Osteoblast (primary cell): ENCODE measurements at regions not wholly inside any gene's neighbourhood (a gene's known extent, or its start where the extent isn't known, plus 50 kb on each side); places are given as distances from the start of the nearest gene placed in this dataset.
"Not testable (repeated sequence)": the region's sequence is repeated elsewhere in the genome, so short reads cannot be mapped to it uniquely, and the experiment has no call there.

Experiments used
- DNase-seq: peaks from one replicate; pipeline ENCODE4 v3.0.0; 2011; ENCODE audit warnings: low spot score, mixed read lengths; ENCODE audit not compliant: insufficient read length; ENCODE audit errors: missing footprints
- H2AFZ ChIP-seq: 2 replicates; pipeline ENCODE4 v1.6.0; 2011; ENCODE audit warnings: mild to moderate bottlenecking, low read length
- H3K27ac ChIP-seq: 2 replicates; pipeline ENCODE4 v1.5.1; 2011; ENCODE audit warnings: mild to moderate bottlenecking, low read depth, low read length, moderate library complexity
- H3K27me3 ChIP-seq: 2 replicates; pipeline ENCODE4 v1.6.0; 2012; ENCODE audit warnings: mild to moderate bottlenecking, control low read depth, inconsistent platforms, low read length, moderate library complexity; ENCODE audit not compliant: insufficient read depth
- H3K36me3 ChIP-seq: 2 replicates; pipeline ENCODE4 v1.5.1; 2011; ENCODE audit warnings: mild to moderate bottlenecking, low read length, control low read depth, moderate library complexity; ENCODE audit not compliant: insufficient read depth
- H3K4me1 ChIP-seq: 2 replicates; pipeline ENCODE4 v1.5.1; 2011; ENCODE audit warnings: mild to moderate bottlenecking, low read length, control low read depth, moderate library complexity; ENCODE audit not compliant: insufficient read depth
- H3K4me2 ChIP-seq: 2 replicates; pipeline ENCODE4 v1.6.0; 2011; ENCODE audit warnings: mild to moderate bottlenecking, low read length; ENCODE audit not compliant: insufficient read depth
- H3K4me3 ChIP-seq: fragments of 200-600 bp; sonication (generic); 3 replicates; pipeline ENCODE4 v1.5.1; 2012; ENCODE audit warnings: mild to moderate bottlenecking, low read length, inconsistent platforms; ENCODE audit not compliant: insufficient read depth
- H3K79me2 ChIP-seq: 2 replicates; pipeline ENCODE4 v1.6.0; 2012; ENCODE audit warnings: mild to moderate bottlenecking, low read length, control low read depth, inconsistent platforms; ENCODE audit not compliant: insufficient read depth
- H3K9me3 ChIP-seq: 2 replicates; pipeline ENCODE4 v1.5.1; 2011; ENCODE audit warnings: low read depth, low read length, control low read depth
- H4K20me1 ChIP-seq: 2 replicates; pipeline ENCODE4 v1.6.0; 2012; ENCODE audit warnings: mild to moderate bottlenecking, low read length, control low read depth; ENCODE audit not compliant: insufficient read depth

DNA sequence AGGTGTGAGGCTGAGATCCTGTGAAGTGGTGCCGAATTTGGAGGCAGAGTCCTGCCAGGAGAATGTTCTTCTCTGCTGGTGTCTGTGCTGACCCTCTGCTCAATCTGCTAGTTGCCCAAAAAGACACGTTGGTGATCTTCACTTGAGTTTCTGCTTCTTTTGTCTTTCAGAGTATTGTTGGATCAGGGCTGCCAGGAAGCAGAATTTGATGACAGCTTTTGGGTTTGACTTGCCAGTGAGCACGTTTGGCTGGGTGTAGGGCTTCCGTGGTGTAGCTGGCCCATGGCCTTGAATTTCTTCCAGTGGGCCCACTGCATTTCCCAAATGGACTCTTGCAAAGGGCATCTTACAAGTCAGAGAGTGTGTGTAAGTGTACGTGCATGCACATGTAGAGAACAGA is 183.9 kb upstream of the IRF2BP2 start:
- H4K20me1 ChIP-seq, H3K79me2 ChIP-seq, H2AFZ ChIP-seq, H3K4me2 ChIP-seq, H3K36me3 ChIP-seq, H3K9me3 ChIP-seq, H3K27ac ChIP-seq, H3K27me3 ChIP-seq, H3K4me1 ChIP-seq, H3K4me3 ChIP-seq, DNase-seq: not testable (repeated sequence)

DNA sequence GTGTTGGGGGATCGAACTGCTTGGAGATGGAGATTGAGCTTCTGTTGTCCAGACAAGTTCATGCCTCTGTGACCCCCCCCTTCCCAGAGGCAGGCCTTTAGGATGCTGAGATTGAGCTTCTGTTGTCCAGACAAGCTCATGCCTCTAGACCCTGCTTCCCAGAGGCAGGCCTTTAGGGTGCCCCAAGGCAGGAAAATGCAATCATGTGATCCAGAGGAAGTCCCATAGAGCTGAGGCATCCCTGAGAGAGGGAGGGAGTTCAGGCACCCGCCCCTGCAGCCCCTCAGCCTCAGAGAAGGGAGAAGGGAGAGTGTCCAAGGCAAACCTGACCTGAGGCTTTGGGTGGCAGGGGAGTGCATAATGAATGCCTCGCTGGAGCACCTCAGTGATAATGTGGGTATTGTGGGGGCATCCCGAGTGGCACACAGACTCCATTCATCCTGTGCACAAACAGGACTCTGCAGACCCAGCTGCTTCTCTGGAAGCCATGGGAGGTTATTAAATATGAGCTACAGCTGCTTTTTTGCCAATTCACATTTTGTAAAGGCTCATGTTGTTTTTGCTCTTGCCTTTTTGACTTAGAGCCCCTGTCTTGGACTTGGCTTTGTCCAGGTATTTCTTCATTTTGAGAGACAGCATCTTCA is 182.4 kb upstream of the IRF2BP2 start:
- not testable (repeated sequence) for H3K9me3 ChIP-seq, H3K27me3 ChIP-seq, H3K4me1 ChIP-seq, H3K36me3 ChIP-seq, H3K79me2 ChIP-seq, H3K27ac ChIP-seq, H2AFZ ChIP-seq, H3K4me2 ChIP-seq, H3K4me3 ChIP-seq, H4K20me1 ChIP-seq, DNase-seq

DNA sequence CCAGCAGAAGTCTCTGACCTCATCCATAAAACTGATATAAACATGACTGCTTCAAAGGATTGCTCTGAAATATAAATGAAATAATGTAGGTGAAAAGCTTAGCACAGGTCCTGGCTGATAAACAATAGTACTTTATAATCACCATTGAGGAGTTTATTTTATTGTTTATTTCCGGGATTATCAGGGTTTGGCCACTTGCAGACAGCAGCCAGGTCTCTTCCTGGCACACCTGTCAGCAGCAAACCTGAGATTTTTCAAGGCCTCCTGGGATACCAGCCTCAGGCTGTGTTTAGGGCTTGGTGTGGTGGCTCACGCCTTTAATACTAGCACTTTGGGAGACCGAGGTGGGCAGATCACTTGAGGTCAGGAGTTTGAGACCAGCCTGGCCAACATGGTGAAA is 181.6 kb upstream of the IRF2BP2 start:
- not testable (repeated sequence) for H3K27ac ChIP-seq, H3K36me3 ChIP-seq, H2AFZ ChIP-seq, H3K9me3 ChIP-seq, H3K4me1 ChIP-seq, H3K4me3 ChIP-seq, H3K27me3 ChIP-seq, DNase-seq, H3K79me2 ChIP-seq, H3K4me2 ChIP-seq, H4K20me1 ChIP-seq

DNA sequence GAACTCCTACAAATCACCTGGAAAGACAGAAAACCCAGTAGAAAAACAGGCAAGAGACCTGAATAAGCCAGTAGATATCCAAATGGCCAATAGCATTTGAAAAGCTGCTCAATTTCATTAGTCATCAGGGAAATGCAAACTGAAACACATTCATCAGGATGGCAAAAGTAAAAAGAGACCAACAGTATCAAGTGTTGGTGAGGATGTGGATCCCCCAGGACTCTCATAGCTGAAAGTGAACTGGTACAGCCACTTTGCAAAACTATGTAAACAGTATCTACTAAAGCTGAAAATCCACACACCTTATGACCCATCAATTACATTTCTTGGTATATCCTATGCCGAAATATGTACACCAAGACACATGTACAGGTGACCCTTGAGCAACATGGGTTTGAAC is 180.4 kb upstream of the IRF2BP2 start:
- not testable (repeated sequence) for H3K27me3 ChIP-seq, H3K4me2 ChIP-seq, H3K4me1 ChIP-seq, H4K20me1 ChIP-seq, H2AFZ ChIP-seq, H3K27ac ChIP-seq, H3K4me3 ChIP-seq, DNase-seq, H3K9me3 ChIP-seq, H3K79me2 ChIP-seq, H3K36me3 ChIP-seq

DNA sequence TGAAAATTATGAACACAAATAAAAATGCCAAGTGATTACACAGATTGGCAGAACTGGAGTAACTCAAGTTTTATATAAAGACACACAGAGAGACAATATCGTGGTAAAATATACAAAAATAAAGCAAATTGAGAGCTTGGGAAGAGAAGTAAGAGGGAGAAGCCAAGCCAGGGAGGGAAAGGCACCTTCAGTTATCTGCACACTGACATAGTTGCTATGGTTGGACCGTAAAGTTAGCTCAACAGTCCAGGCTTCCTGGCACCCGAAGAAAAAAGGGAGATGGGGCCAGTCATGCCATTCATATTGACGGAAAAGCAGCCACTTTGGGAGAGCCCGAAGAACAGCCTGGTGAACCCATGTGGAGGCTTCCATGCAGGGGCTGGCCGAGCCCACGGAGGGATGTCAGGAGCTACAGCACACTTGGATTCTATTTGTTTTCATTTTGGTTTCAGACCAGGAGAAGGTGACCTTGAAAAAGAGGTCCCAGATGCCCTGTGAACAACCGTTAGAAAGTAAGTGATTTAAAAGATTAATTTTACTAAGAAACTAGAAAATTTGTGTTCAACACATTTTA is 177.1 kb upstream of the IRF2BP2 start:
- not testable (repeated sequence) for DNase-seq, H3K4me3 ChIP-seq, H3K4me1 ChIP-seq, H3K4me2 ChIP-seq, H3K36me3 ChIP-seq, H3K79me2 ChIP-seq, H4K20me1 ChIP-seq, H3K9me3 ChIP-seq, H3K27ac ChIP-seq, H2AFZ ChIP-seq
- H3K27me3 ChIP-seq: peaks cover 12% of the 10 kb centered on the region

DNA sequence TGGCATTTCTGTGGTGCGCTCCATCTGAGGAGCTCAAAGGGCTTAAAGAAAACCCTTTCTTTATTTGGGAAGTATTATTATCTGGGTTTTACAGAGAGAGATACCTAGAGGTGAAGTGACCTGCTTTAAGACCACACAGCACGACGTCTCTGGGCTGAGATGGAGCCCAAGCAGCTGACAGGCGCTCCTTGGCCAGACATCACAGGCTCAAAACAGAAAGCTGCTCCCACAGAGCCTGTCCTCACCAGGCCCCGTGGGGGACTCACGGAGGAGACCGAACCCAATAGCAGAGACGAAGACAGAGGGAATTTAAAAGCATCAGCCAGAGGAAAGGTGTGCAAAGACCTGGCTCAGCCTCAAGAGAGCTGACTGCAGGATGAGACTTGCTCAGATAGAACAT is 175.9 kb upstream of the IRF2BP2 start:
- H3K36me3 ChIP-seq, H2AFZ ChIP-seq, H3K9me3 ChIP-seq, H4K20me1 ChIP-seq, H3K79me2 ChIP-seq, H3K4me1 ChIP-seq, H3K4me2 ChIP-seq, H3K4me3 ChIP-seq, DNase-seq: not testable (repeated sequence)
- peaks cover 24% of the 10 kb centered on the region for H3K27me3 ChIP-seq
- peak overlapping the region; percentile 85 for H3K27ac ChIP-seq

DNA sequence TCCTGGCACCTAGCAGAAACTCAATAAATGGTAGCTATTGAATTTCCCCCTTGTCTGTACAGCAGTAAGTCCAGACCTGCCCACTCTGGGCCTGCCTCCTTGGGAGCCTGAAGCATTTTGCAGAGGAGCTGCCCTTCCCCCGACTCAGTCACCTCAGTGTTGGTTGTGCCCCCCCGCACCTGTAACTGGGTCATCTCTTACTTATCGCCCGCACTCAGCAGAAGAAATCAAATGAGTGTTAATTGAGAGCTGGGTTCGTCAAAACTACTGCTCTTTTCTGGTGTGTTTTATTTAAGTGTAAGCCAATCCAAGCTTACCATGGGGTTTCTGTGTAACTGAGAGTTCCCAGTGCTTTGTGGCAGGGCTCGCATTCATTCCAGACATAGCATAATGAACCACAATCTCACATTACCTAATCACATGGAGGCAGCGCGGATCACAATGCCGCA is 175.5 kb upstream of the IRF2BP2 start:
- H3K4me3 ChIP-seq, DNase-seq, H3K9me3 ChIP-seq, H3K4me1 ChIP-seq, H3K36me3 ChIP-seq, H4K20me1 ChIP-seq, H3K79me2 ChIP-seq, H2AFZ ChIP-seq, H3K4me2 ChIP-seq: not testable (repeated sequence)
- Histone ChIP-seq H3K27me3 (peaks cover 28% of the 10 kb centered on the region), H3K27ac (peak overlapping the region; percentile 85)

DNA sequence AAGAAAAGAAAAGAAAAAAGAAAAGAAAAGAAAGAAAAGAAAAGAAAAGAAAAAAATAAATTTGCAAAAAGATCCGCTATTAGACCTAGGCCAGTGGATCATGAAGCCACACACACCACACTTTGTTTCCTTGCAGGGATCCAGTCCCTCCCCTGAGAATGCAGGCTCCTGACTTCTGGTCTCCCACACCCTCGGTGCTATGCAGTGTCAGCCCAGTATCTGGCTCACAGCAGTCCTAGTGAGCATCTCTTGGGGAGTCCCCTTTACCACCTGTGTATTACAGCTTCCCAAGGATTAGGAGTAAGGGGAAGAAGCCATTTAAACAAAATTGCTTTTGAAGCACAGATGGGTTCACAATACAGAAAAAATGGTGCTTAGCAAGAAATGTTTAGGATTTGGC is 174.1 kb upstream of the IRF2BP2 start:
- not testable (repeated sequence) for H3K79me2 ChIP-seq

More for the DNA sequence above, 174.1 kb upstream of the IRF2BP2 start:
- DNase-seq, H3K4me2 ChIP-seq, H3K4me3 ChIP-seq, H3K4me1 ChIP-seq, H3K27ac ChIP-seq, H2AFZ ChIP-seq, H3K36me3 ChIP-seq, H3K9me3 ChIP-seq, H4K20me1 ChIP-seq: not testable (repeated sequence)
- peaks cover 37% of the 10 kb centered on the region for H3K27me3 ChIP-seq
